Fibroblast of lung (primary cell): ENCODE measurements at regions not wholly inside any gene's neighbourhood (a gene's known extent, or its start where the extent isn't known, plus 50 kb on each side); places are given as distances from the start of the nearest gene placed in this dataset.
A peak's percentile ranks its signal among the peaks of the same experiment; 100 is the strongest.

ENCODE experiments used
- DNase-seq, 2 donors: peaks; one replicate each; pipeline versions ENCODE4 v3.0.0 to v3.0.0-alpha.2; 2010; ENCODE audit warnings: low read depth in 2 of 2
- H2AFZ ChIP-seq: 2 replicates; pipeline ENCODE4 v1.5.1; 2012; ENCODE audit warnings: low read length, control low read depth, inconsistent platforms
- H3K27ac ChIP-seq: 2 replicates; pipeline ENCODE4 v1.5.1; 2011; ENCODE audit warnings: low read length, control low read depth; ENCODE audit not compliant: insufficient read depth
- H3K27me3 ChIP-seq: 2 replicates; pipeline ENCODE4 v1.5.1; 2011; ENCODE audit warnings: mild to moderate bottlenecking, low read length; ENCODE audit not compliant: control insufficient read depth, insufficient read depth
- H3K36me3 ChIP-seq: 2 replicates; pipeline ENCODE4 v1.5.1; 2011; ENCODE audit warnings: low read length; ENCODE audit not compliant: control insufficient read depth, insufficient read depth
- H3K4me1 ChIP-seq: 2 replicates; pipeline ENCODE4 v1.5.1; 2011; ENCODE audit warnings: low read length; ENCODE audit not compliant: control insufficient read depth, insufficient read depth; ENCODE audit errors: extremely low read depth
- H3K4me2 ChIP-seq: 2 replicates; pipeline ENCODE4 v1.5.1; 2011; ENCODE audit warnings: low read length, control low read depth; ENCODE audit not compliant: insufficient read depth; ENCODE audit errors: extremely low read depth
- H3K4me3 ChIP-seq, 4 experiments: fragments of 200-600 bp in 1 of 4; sonication (generic) in 1 of 4; replicated peaks in 1 of 4; 2 replicates each; pipeline ENCODE4 v1.5.1; 2011 to 2016; ENCODE audit warnings: low read length in 4 of 4, low read depth in 3 of 4, mild to moderate bottlenecking in 3 of 4, control low read depth in 2 of 4, inconsistent platforms in 1 of 4, mixed read lengths in 1 of 4; ENCODE audit not compliant: insufficient read depth in 1 of 4; ENCODE audit errors: control extremely low read depth in 1 of 4
- H3K79me2 ChIP-seq: 2 replicates; pipeline ENCODE4 v1.5.1; 2012; ENCODE audit warnings: mild to moderate bottlenecking, low read length, inconsistent platforms; ENCODE audit not compliant: control insufficient read depth, insufficient read depth
- H3K9ac ChIP-seq: 2 replicates; pipeline ENCODE4 v1.5.1; 2011; ENCODE audit warnings: mild to moderate bottlenecking, low read length, control low read depth; ENCODE audit not compliant: insufficient read depth
- H3K9me3 ChIP-seq: 2 replicates; pipeline ENCODE4 v1.5.1; 2012; ENCODE audit warnings: low read depth, low read length; ENCODE audit not compliant: control insufficient read depth, insufficient read depth
- H4K20me1 ChIP-seq: 2 replicates; pipeline ENCODE4 v1.5.1; 2011; ENCODE audit warnings: low read length; ENCODE audit not compliant: control insufficient read depth, insufficient read depth; ENCODE audit errors: extremely low read depth
- CTCF ChIP-seq, 2 donors: IDR thresholded peaks in 1 of 2; conservative IDR thresholded peaks in 1 of 2; 1 replicate in 1 of 2; 2 replicates in 1 of 2; pipeline ENCODE4 v1.5.1; 2011 to 2012; ENCODE audit warnings: low read length in 2 of 2, control low read depth in 1 of 2, inconsistent platforms in 1 of 2, low read depth in 1 of 2, mild to moderate bottlenecking in 1 of 2
- EZH2 ChIP-seq: IDR thresholded peaks from 2 replicates; pipeline ENCODE4 v1.5.1; 2012; ENCODE audit warnings: low read length, control low read depth, mild to moderate bottlenecking; ENCODE audit errors: missing control alignments

GRCh38 chr5:159678657-159679392 is 237.5 kb upstream of the ADRA1B start:
- no peak for TF ChIP-seq CTCF (conservative IDR thresholded peaks at IDR 0.05 in 1 of 2, IDR thresholded peaks at IDR 0.05 in 1 of 2; ENCODE audit: low read depth in 1 of 2, low read length in 2 of 2)
- Histone ChIP-seq H3K4me2 (no peak overlapping the region), H3K27me3 (no peaks in the 10 kb centered on the region), H3K9me3 (no peaks in the 10 kb centered on the region), H3K4me3 (no peak overlapping the region), H2AFZ (no peak overlapping the region), H4K20me1 (no peaks in the 10 kb centered on the region), H3K27ac (no peak overlapping the region), H3K9ac (no peak overlapping the region), H3K4me1 (no peaks in the 10 kb centered on the region), H3K79me2 (no peaks in the 10 kb centered on the region), H3K36me3 (no peaks in the 10 kb centered on the region)
- DNase-seq = no peak

GRCh38 chr5:159680095-159680494 is 236.2 kb upstream of the ADRA1B start:
- H3K79me2 ChIP-seq = no peaks in the 10 kb centered on the region
- H3K9me3 ChIP-seq = no peaks in the 10 kb centered on the region
- no peaks in the 10 kb centered on the region for H3K27me3 ChIP-seq
- TF ChIP-seq EZH2 (no peak), CTCF (conservative IDR thresholded peaks at IDR 0.05 in 1 of 2, IDR thresholded peaks at IDR 0.05 in 1 of 2; ENCODE audit: low read depth in 1 of 2, low read length in 2 of 2) (no peak)
- no peaks in the 10 kb centered on the region for H3K4me1 ChIP-seq
- H2AFZ ChIP-seq = no peak overlapping the region
- no peaks in the 10 kb centered on the region for H3K36me3 ChIP-seq
- no peak overlapping the region for H3K9ac ChIP-seq
- no peak overlapping the region for H3K4me2 ChIP-seq
- H3K27ac ChIP-seq = no peak overlapping the region
- peak; percentile 7 to 15 for DNase-seq
- H3K4me3 ChIP-seq = no peak overlapping the region
- no peaks in the 10 kb centered on the region for H4K20me1 ChIP-seq

GRCh38 chr5:159681661-159682060 is 234.6 kb upstream of the ADRA1B start:
- H3K9me3 ChIP-seq = no peaks in the 10 kb centered on the region
- H3K27ac ChIP-seq = no peak overlapping the region

More at GRCh38 chr5:159681661-159682060, 234.6 kb upstream of the ADRA1B start:
- no peak overlapping the region for H3K4me2 ChIP-seq
- H2AFZ ChIP-seq = no peak overlapping the region
- no peak for DNase-seq
- H3K27me3 ChIP-seq = no peaks in the 10 kb centered on the region
- no peaks in the 10 kb centered on the region for H4K20me1 ChIP-seq
- H3K4me3 ChIP-seq = no peak overlapping the region
- TF ChIP-seq CTCF (conservative IDR thresholded peaks at IDR 0.05 in 1 of 2, IDR thresholded peaks at IDR 0.05 in 1 of 2; ENCODE audit: low read depth in 1 of 2, low read length in 2 of 2) = no peak
- TF ChIP-seq EZH2 = no peak
- no peaks in the 10 kb centered on the region for H3K4me1 ChIP-seq
- H3K79me2 ChIP-seq = no peaks in the 10 kb centered on the region
- no peak overlapping the region for H3K9ac ChIP-seq
- no peaks in the 10 kb centered on the region for H3K36me3 ChIP-seq
